Pancreas (tissue), 10 donors: ENCODE measurements at regions not wholly inside any gene's neighbourhood (a gene's known extent, or its start where the extent isn't known, plus 50 kb on each side); places are given as distances from the start of the nearest gene placed in this dataset.

Experiments
- ATAC-seq, 4 donors: fragments of 200-7000 bp; cut with Tn5 transposase; one replicate each; pipeline versions ENCODE4 v1.8.0 to v1.9.1; 2020; ENCODE audit warnings: mild to moderate bottlenecking in 4 of 4, moderate library complexity in 4 of 4
- DNase-seq, 6 donors: peaks; one replicate each; pipeline ENCODE4 v3.0.0-alpha.2; 2020
- FAIRE-seq: peaks from 2 replicates; lab custom pipeline; 2012; peaks lifted over from hg19 to GRCh38; lab: Jason Lieb, UNC
- H3K27ac ChIP-seq, 4 donors: fragments of 200-600 bp; sonication (generic); 1 replicate in 3 of 4; 2 replicates in 1 of 4; pipeline versions ENCODE4 v1.5.0 to v1.8.0; 2020
- H3K27me3 ChIP-seq, 4 donors: fragments of 200-600 bp; one replicate each; pipeline ENCODE4 v1.8.0; 2021
- H3K36me3 ChIP-seq, 3 donors: fragments of 200-600 bp; sonication (generic) in 1 of 3; one replicate each; pipeline versions ENCODE4 v1.5.0 to v1.8.0; 2020 to 2021
- H3K4me1 ChIP-seq, 3 donors: fragments of 200-600 bp; one replicate each; pipeline ENCODE4 v1.8.0; 2021
- H3K4me3 ChIP-seq, 4 donors: fragments of 200-600 bp; sonication (generic) in 2 of 4; one replicate each; pipeline versions ENCODE4 v1.5.0 to v1.8.0; 2020 to 2021
- H3K9me3 ChIP-seq, 4 donors: fragments of 200-600 bp; one replicate each; pipeline ENCODE4 v1.8.0; 2021
- WGBS, 2 donors: extraction: QIAGEN DNeasy Blood & Tissue Kit; methylation state at CpG; one replicate each; pipeline ENCODE4 v1.1.7; 2013; 5-methylcytosine and 5-hydroxymethylcytosine counted together
- intact Hi-C, 3 donors: fragments of 100-400 bp; cut with DNase I; formaldehyde crosslinking; loops; one replicate each; pipeline versions ENCODE4 v1.11.1 to v1.14.2; 2022
- TF ChIP-seq, protein P1 (sequence below), 4 donors: fragments of 200-600 bp; sonication (generic) in 3 of 4; IDR thresholded peaks; one replicate each; pipeline versions ENCODE4 v1.5.0 to v1.8.0; 2021; ENCODE audit warnings: antibody characterized with exemption in 4 of 4
- donor health status: healthy with polysubstance abuse.
- donor health status: DM: no; HTN: no; CAD: no; lungs with moderate emphysema.
- donor health status: DM: no; HTN: no; CAD: no.
- donor health status: control.
- donor health status: control.
- donor health status: Bipolar disorder and iron deficiency.
- donor health status: DM: yes; HTN: yes; CAD: no.
- donor health status: DM: no; HTN: no; CAD: no.
- donor health status: DM: no; HTN: no; CAD: no.
- donor health status: DM: yes; HTN: yes; CAD: no.

DNA sequence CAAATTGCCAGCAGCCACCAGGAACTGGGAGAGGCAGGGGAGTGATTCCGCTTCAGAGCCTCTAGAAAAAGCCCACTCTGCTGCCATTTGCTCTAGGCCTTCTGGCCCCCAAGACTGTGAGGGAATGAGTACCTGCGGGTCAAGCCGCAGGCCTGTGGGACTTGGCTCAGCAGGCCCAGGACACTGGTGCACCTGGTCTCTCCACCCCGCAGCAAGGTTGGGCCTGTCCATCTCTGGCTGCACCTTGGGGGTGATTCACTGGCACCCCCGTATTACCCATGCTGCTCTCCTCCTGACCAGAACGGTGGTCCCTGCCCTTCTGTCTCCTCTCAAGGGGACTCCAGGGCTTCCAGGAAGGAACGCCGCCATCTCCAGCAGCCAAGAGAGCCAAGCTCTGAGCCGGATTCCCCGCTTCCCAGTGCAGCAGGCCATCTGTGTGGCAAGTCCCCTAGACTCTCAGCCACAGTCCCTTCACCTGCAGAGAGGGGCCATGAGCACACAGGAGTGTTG is 78.4 kb upstream of the OLFM1 start:
- Histone ChIP-seq H3K27ac (no peak overlapping the region), H3K36me3 (no peaks in the 10 kb centered on the region), H3K4me3 (no peak overlapping the region), H3K4me1 (no peaks in the 10 kb centered on the region), H3K27me3 (no peaks in the 10 kb centered on the region), H3K9me3 (no peaks in the 10 kb centered on the region)
- TF ChIP-seq, protein P1, sequence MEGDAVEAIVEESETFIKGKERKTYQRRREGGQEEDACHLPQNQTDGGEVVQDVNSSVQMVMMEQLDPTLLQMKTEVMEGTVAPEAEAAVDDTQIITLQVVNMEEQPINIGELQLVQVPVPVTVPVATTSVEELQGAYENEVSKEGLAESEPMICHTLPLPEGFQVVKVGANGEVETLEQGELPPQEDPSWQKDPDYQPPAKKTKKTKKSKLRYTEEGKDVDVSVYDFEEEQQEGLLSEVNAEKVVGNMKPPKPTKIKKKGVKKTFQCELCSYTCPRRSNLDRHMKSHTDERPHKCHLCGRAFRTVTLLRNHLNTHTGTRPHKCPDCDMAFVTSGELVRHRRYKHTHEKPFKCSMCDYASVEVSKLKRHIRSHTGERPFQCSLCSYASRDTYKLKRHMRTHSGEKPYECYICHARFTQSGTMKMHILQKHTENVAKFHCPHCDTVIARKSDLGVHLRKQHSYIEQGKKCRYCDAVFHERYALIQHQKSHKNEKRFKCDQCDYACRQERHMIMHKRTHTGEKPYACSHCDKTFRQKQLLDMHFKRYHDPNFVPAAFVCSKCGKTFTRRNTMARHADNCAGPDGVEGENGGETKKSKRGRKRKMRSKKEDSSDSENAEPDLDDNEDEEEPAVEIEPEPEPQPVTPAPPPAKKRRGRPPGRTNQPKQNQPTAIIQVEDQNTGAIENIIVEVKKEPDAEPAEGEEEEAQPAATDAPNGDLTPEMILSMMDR (IDR thresholded peaks at IDR 0.05): no peak
- ATAC-seq (no peak), DNase-seq (peak in 1 of 6 donors; percentile 38), FAIRE-seq (no peak)
- intact Hi-C loops: no loop called here
- WGBS, 2 donors: 83 to 92% methylated on average over 10 of the region's 10 CpGs

DNA sequence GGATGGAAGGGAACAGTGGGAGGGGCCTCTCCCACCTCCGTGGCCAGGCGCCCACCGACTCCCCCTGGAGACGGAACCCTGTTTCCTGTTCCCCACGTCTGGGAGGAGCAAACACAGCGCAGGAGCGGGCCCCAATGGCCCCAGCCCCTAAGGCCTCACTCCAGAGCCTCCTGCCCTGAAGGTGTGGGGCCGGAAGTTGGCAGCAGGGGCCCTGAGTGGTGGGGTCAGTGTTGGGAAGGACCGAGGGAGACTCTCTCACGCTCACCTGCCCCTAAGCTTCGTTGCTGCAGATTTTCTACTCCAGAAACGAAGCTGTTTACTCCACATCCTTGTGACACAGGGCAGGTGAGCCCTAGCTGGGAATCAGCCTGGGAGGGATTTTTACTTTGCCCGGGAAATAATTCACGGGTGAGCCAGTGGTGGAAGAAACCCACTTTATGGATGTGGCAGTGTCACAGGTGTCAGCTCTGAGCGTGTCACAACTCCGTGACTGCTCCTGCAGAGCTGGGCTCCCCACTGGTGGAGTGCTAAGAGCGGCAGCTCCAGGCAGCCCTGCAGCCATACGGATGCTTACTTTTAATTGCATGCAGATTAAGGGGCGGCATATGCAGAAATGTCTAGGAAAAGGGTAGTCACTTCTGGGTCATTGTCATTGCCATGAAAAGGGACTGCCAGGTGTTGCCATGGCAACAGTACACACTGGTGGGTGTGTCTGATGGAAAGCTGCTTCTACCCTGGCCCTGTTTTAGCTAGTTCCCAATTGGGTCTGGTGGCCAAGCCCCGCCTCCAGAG is 77.5 kb upstream of the OLFM1 start:
- DNase-seq: peak in 1 of 6 donors; percentile 39
- Histone ChIP-seq H3K4me1 (no peaks in the 10 kb centered on the region), H3K27me3 (no peaks in the 10 kb centered on the region), H3K9me3 (no peaks in the 10 kb centered on the region), H3K36me3 (no peaks in the 10 kb centered on the region), H3K4me3 (no peak overlapping the region), H3K27ac (no peak overlapping the region)
- TF ChIP-seq, protein P1 (IDR thresholded peaks at IDR 0.05): no peak
- FAIRE-seq: no peak
- 64 to 74% methylated on average over 20 of the region's 20 CpGs for WGBS, 2 donors
- intact Hi-C loops: no loop called here
- ATAC-seq: no peak

DNA sequence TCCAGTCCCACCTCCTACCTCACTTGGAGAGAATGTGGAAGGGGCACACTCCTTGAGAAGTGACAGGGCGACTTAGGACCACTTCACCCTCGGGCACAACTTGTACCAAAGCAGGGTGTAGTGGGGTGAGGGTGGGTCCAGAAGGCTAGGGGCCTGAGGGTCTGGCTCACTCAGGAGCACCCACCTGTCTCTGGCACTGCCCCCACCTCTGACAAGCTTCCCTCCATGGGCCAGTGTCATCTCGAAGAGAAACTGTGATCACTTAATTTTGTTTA is 76.9 kb upstream of the OLFM1 start:
- 50 to 77% methylated on average over 3 of the region's 3 CpGs for WGBS, 2 donors

DNA sequence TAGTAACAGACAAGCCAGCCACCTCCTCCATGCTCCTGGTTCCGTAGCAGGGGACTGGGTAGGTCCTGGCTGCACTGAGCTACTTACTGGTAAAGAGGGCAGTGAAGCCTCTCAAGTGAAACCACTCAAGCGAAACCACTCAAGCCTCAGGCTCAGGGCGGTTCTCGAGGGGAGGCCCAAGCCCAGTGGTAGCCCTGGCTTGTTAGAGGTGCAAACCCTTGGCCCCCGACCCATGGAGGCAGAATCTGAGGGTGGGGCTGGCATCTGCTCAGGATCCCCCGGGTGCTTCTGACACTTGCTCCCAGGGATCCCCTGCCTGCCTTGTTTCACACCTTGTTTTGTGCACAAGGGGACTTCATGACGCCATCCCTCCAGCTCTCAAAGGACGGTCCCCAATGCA is 76.5 kb upstream of the OLFM1 start:
- no peaks in the 10 kb centered on the region for H3K4me1 ChIP-seq
- ATAC-seq (no peak), DNase-seq (peak in 1 of 6 donors; percentile 28)

More for the DNA sequence above, 76.9 kb upstream of the OLFM1 start:
- Histone ChIP-seq H3K36me3 (no peaks in the 10 kb centered on the region), H3K4me3 (no peak overlapping the region), H3K27ac (no peak overlapping the region), H3K27me3 (no peaks in the 10 kb centered on the region), H3K4me1 (no peaks in the 10 kb centered on the region), H3K9me3 (no peaks in the 10 kb centered on the region)
- peak in 1 of 6 donors; percentile 25 for DNase-seq
- ATAC-seq: no peak
- TF ChIP-seq, protein P1 (IDR thresholded peaks at IDR 0.05): no peak
- no peak for FAIRE-seq
- intact Hi-C loops: no loop called here

More for the DNA sequence above, 76.5 kb upstream of the OLFM1 start:
- 59 to 65% methylated on average over 8 of the region's 8 CpGs for WGBS, 2 donors
- Histone ChIP-seq H3K27me3 (no peaks in the 10 kb centered on the region), H3K36me3 (no peaks in the 10 kb centered on the region), H3K27ac (no peak overlapping the region), H3K9me3 (no peaks in the 10 kb centered on the region), H3K4me3 (no peak overlapping the region)
- TF ChIP-seq, protein P1 (IDR thresholded peaks at IDR 0.05): no peak
- no peak for FAIRE-seq
- intact Hi-C loops: no loop called here
